ENCODE measurements at regions not wholly inside any gene's neighbourhood (a gene's known extent, or its start where the extent isn't known, plus 50 kb on each side); places are given as distances from the start of the nearest gene placed in this dataset.

GRCh38 chr5:113800686-113801085 is 287.2 kb downstream of the YTHDC2 start:
- Histone ChIP-seq H3K4me2 (ENCODE audit: insufficient read depth, low read length) (no peak overlapping the region), H3K79me2 (ENCODE audit: control insufficient read depth, insufficient read depth, low read length) (no peaks in the 10 kb centered on the region), H3K36me3 (ENCODE audit: control insufficient read depth, insufficient read depth, low read length) (no peaks in the 10 kb centered on the region), H4K20me1 (replicated peaks; ENCODE audit: control insufficient read depth, insufficient read depth, low read length) (no peaks in the 10 kb centered on the region), H3K9me1 (ENCODE audit: control insufficient read depth, insufficient read depth, low read length) (no peaks in the 10 kb centered on the region), H2AFZ (ENCODE audit: low read depth, low read length) (no peak overlapping the region), H3K4me1 (replicated peaks in 1 of 2; ENCODE audit: control insufficient read depth in 2 of 2, insufficient read depth in 2 of 2, low read length in 2 of 2) (no peaks in the 10 kb centered on the region), H3K9ac (ENCODE audit: insufficient read depth in 1 of 2, low read depth in 2 of 2, low read length in 2 of 2) (no peak overlapping the region), H3K9me3 (replicated peaks; ENCODE audit: control insufficient read depth, insufficient read depth, low read depth, low read length) (no peaks in the 10 kb centered on the region), H3K4me3 (no peak overlapping the region), H3K27me3 (ENCODE audit: control insufficient read depth in 2 of 2, insufficient read depth in 2 of 2, low read length in 2 of 2) (no peaks in the 10 kb centered on the region), H3K27ac (ENCODE audit: extremely low read depth, low read depth, low read length) (no peak overlapping the region)
- DNase-seq (ENCODE audit: extremely low read depth in 1 of 4, low spot score in 3 of 4) (no peak), ATAC-seq (no peak), FAIRE-seq (no peak)
- BruUV-seq (replicated peaks), result no TSS peak
- intact Hi-C loops (cut with micrococcal nuclease) (no loop called here), in situ Hi-C loops (cut with MboI) (no loop called here)
- WGBS (ENCODE audit: insufficient coverage, low coverage, missing lambda C conversion rate), result 0% methylated on average over 3 of the region's 3 CpGs
- ChIA-PET CTCF (ENCODE audit: low intra/inter-chr PET ratio) (no interaction called here), POLR2A (interaction anchor here (1.3 kb wide), 1 partner anchor 23 kb away, joined by 3 read pairs; no protein-coding TSS in a partner anchor)
- TF ChIP-seq TAF7 (tag; IDR thresholded peaks at IDR 0.05) (no peak), ZBTB34 (CRISPR knock-in tag; IDR thresholded peaks at IDR 0.05) (no peak), THRA (IDR thresholded peaks at IDR 0.05) (no peak), VEZF1 (CRISPR knock-in tag; IDR thresholded peaks at IDR 0.05) (no peak), ATF1 (CRISPR knock-in tag; IDR thresholded peaks at IDR 0.05) (no peak), ATF1 (tag; IDR thresholded peaks at IDR 0.05) (no peak), HNRNPL (IDR thresholded peaks at IDR 0.05; ENCODE audit: low read depth, low read length) (no peak)
